Progenitor cell of endocrine pancreas (in vitro differentiated cells): ENCODE measurements at regions not wholly inside any gene's neighbourhood (a gene's known extent, or its start where the extent isn't known, plus 50 kb on each side); places are given as distances from the start of the nearest gene placed in this dataset.
"Not testable (repeated sequence)": the region's sequence is repeated elsewhere in the genome, so short reads cannot be mapped to it uniquely, and the experiment has no call there.

Experiments used
- DNase-seq: peaks from one replicate; pipeline ENCODE4 v3.0.0; 2021; ENCODE audit warnings: low spot score; ENCODE audit not compliant: unreplicated experiment
- H3K27ac Mint-ChIP-seq: 2 replicates; pipeline ENCODE4 v1.8.0; 2021; ENCODE audit warnings: mild to moderate bottlenecking, moderate library complexity, mixed read lengths
- H3K27me3 Mint-ChIP-seq: 2 replicates; pipeline ENCODE4 v1.8.0; 2021; ENCODE audit warnings: mixed read lengths
- H3K36me3 Mint-ChIP-seq: 2 replicates; pipeline ENCODE4 v1.8.0; 2022; ENCODE audit warnings: mixed read lengths; ENCODE audit not compliant: insufficient read depth
- H3K4me1 Mint-ChIP-seq: 2 replicates; pipeline ENCODE4 v1.8.0; 2021; ENCODE audit warnings: low read depth, mixed read lengths
- H3K4me3 Mint-ChIP-seq: 2 replicates; pipeline ENCODE4 v1.8.0; 2021; ENCODE audit warnings: low read depth, mild to moderate bottlenecking, moderate library complexity, mixed read lengths
- H3K9me3 Mint-ChIP-seq: 2 replicates; pipeline ENCODE4 v1.8.0; 2021; ENCODE audit warnings: low read depth, mixed read lengths
- TF ChIP-seq, protein P1 (sequence below): fragments of 200-600 bp; sonication (generic); IDR thresholded peaks from one replicate; pipeline ENCODE4 v1.5.0; 2021; ENCODE audit warnings: antibody characterized with exemption, mild to moderate bottlenecking; ENCODE audit not compliant: unreplicated experiment

- Mint-ChIP-seq H3K36me3 (peaks cover 7% of the 10 kb centered on the region), H3K4me1 (peaks cover 10% of the 10 kb centered on the region), H3K27me3 (no peaks in the 10 kb centered on the region), H3K27ac (no peak overlapping the region), H3K9me3 (peaks cover 28% of the 10 kb centered on the region), H3K4me3 (no peak overlapping the region)
- TF ChIP-seq, protein P1, sequence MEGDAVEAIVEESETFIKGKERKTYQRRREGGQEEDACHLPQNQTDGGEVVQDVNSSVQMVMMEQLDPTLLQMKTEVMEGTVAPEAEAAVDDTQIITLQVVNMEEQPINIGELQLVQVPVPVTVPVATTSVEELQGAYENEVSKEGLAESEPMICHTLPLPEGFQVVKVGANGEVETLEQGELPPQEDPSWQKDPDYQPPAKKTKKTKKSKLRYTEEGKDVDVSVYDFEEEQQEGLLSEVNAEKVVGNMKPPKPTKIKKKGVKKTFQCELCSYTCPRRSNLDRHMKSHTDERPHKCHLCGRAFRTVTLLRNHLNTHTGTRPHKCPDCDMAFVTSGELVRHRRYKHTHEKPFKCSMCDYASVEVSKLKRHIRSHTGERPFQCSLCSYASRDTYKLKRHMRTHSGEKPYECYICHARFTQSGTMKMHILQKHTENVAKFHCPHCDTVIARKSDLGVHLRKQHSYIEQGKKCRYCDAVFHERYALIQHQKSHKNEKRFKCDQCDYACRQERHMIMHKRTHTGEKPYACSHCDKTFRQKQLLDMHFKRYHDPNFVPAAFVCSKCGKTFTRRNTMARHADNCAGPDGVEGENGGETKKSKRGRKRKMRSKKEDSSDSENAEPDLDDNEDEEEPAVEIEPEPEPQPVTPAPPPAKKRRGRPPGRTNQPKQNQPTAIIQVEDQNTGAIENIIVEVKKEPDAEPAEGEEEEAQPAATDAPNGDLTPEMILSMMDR, result no peak
- DNase-seq, result no peak
These were observed 1048.1 kb downstream of the ROBO2 start for GRCh38 chr3:78088006-78088405.

GRCh38 chr3:78090382-78090781 lies 1050.5 kb downstream of the ROBO2 start:
- Mint-ChIP-seq H3K4me1 (peaks cover 10% of the 10 kb centered on the region), H3K27ac (no peak overlapping the region), H3K27me3 (no peaks in the 10 kb centered on the region), H3K4me3 (no peak overlapping the region), H3K9me3 (peaks cover 27% of the 10 kb centered on the region), H3K36me3 (peaks cover 8% of the 10 kb centered on the region)
- DNase-seq, result no peak
- TF ChIP-seq, protein P1, result no peak

- H3K27me3 Mint-ChIP-seq, result no peaks in the 10 kb centered on the region
These were observed 1051.7 kb downstream of the ROBO2 start for GRCh38 chr3:78091478-78092119.

GRCh38 chr3:78092574-78092973 lies 1052.7 kb downstream of the ROBO2 start:
- not testable (repeated sequence) for H3K4me3 Mint-ChIP-seq, H3K27me3 Mint-ChIP-seq, DNase-seq, H3K4me1 Mint-ChIP-seq, H3K36me3 Mint-ChIP-seq
- Mint-ChIP-seq H3K9me3 (peaks cover 21% of the 10 kb centered on the region), H3K27ac (peak overlapping the region; percentile 27)

More at GRCh38 chr3:78091478-78092119, 1051.7 kb downstream of the ROBO2 start:
- Mint-ChIP-seq H3K4me1 (peaks cover 10% of the 10 kb centered on the region), H3K9me3 (peaks cover 21% of the 10 kb centered on the region), H3K4me3 (no peak overlapping the region), H3K36me3 (peaks cover 8% of the 10 kb centered on the region), H3K27ac (peak overlapping the region; percentile 35)
- DNase-seq, result no peak
- TF ChIP-seq, protein P1, result no peak

GRCh38 chr3:78096488-78097255 lies 1056.8 kb downstream of the ROBO2 start:
- Mint-ChIP-seq H3K4me3 (no peak overlapping the region), H3K36me3 (peaks cover 6% of the 10 kb centered on the region), H3K27me3 (no peaks in the 10 kb centered on the region), H3K4me1 (peaks cover 1% of the 10 kb centered on the region), H3K27ac (no peak overlapping the region), H3K9me3 (peaks cover 13% of the 10 kb centered on the region)
- DNase-seq, result no peak
- TF ChIP-seq, protein P1, result no peak
